IPS DF 6.9 (cell line): ENCODE measurements at regions not wholly inside any gene's neighbourhood (a gene's known extent, or its start where the extent isn't known, plus 50 kb on each side); places are given as distances from the start of the nearest gene placed in this dataset.

Experiments used
- DNase-seq: peaks from one replicate; pipeline ENCODE4 v3.0.0-alpha.2; 2013; ENCODE audit warnings: low read depth, low spot score
- H3K27ac ChIP-seq: one replicate; pipeline ENCODE4 v1.5.1; 2013; ENCODE audit warnings: low read length, control low read depth
- H3K27me3 ChIP-seq: 2 replicates; pipeline ENCODE4 v1.6.1; 2013; ENCODE audit warnings: mild to moderate bottlenecking, low read length; ENCODE audit not compliant: control insufficient read depth, insufficient read depth
- H3K36me3 ChIP-seq: 2 replicates; pipeline ENCODE4 v1.6.1; 2013; ENCODE audit warnings: low read length; ENCODE audit not compliant: control insufficient read depth, insufficient read depth
- H3K4me1 ChIP-seq: 2 replicates; pipeline ENCODE4 v1.6.1; 2013; ENCODE audit warnings: low read length; ENCODE audit not compliant: control insufficient read depth, insufficient read depth
- H3K4me3 ChIP-seq: 2 replicates; pipeline ENCODE4 v1.5.1; 2013; ENCODE audit warnings: mild to moderate bottlenecking, low read length
- H3K9me3 ChIP-seq: 2 replicates; pipeline ENCODE4 v1.6.1; 2013; ENCODE audit warnings: low read length, inconsistent platforms; ENCODE audit not compliant: control insufficient read depth, insufficient read depth
- WGBS: extraction: QIAGEN DNeasy Blood & Tissue Kit; methylation state at CpG from one replicate; pipeline ENCODE4 v1.1.7; 2013; ENCODE audit warnings: mixed read lengths, missing lambda C conversion rate; ENCODE audit not compliant: insufficient read length, insufficient coverage; 5-methylcytosine and 5-hydroxymethylcytosine counted together

DNA sequence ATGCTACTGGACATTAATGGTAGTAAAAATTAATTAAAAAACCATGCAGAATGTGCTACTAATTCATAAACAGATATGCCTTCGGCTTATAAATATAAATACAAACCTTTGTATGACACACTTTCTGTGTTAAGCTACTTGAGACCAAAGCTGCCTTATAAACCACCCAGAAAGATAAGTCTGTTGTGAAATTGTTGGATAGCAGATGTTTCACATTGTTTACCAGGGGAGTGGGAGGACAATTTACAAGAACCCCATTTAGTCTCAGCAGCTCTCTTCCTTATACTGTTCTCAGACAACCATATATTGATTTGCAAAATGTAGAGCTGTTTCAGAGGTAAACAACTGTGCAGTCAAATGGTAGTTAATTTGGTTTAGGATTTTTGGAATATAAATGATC lies 524.4 kb downstream of the PRR16 start:
- Histone ChIP-seq H3K27me3 (no peaks in the 10 kb centered on the region), H3K27ac (no peak overlapping the region), H3K4me1 (no peaks in the 10 kb centered on the region), H3K4me3 (no peak overlapping the region), H3K36me3 (no peaks in the 10 kb centered on the region), H3K9me3 (no peaks in the 10 kb centered on the region)
- DNase-seq = no peak
- WGBS = no CpG with 5 or more reads among the region's 1 CpG

DNA sequence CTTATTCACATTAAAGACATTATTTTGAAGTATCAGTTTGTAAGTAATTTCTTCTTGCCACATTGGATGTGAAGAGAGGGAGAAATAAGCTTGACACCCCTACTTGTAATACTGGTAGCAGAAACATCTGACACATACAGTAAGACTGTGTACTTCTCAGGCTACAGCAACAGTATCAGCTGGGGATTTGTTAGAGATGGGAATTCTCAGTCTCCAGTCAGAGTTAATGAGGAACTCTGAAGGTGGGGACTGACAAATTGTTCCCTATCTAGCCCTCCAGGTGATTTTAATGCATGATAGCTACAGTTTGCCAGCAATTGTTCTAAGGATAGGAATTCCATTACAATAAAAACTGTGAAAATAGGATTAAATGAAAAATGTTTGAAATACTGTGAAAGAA lies 524.8 kb downstream of the PRR16 start:
- no peaks in the 10 kb centered on the region for H3K36me3 ChIP-seq
- no peaks in the 10 kb centered on the region for H3K9me3 ChIP-seq
- no peaks in the 10 kb centered on the region for H3K27me3 ChIP-seq
- no peak for DNase-seq
- no peak overlapping the region for H3K4me3 ChIP-seq
- no peak overlapping the region for H3K27ac ChIP-seq
- H3K4me1 ChIP-seq = no peaks in the 10 kb centered on the region

DNA sequence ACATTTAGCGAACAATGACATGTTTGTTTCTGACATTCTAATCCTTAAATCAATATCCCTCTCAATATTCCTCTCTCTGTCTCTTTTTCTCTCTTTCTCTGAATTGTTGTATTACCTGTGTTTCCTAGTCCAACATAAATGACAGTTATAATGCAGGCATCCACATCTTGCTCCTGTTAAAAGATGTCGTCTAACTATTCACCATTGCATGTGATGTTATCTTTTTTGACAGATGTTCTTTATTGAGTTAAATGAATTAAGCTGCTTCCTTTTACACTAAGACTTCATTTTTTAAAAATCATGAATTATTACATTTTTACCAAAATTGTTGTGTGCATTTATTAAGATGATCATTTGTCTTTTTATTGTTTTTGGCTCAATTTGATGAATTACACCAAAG lies 527.5 kb downstream of the PRR16 start:
- Histone ChIP-seq H3K36me3 (no peaks in the 10 kb centered on the region), H3K9me3 (no peaks in the 10 kb centered on the region), H3K4me3 (no peak overlapping the region), H3K27ac (no peak overlapping the region), H3K27me3 (no peaks in the 10 kb centered on the region), H3K4me1 (no peaks in the 10 kb centered on the region)
- no peak for DNase-seq
- 100% methylated on average over 1 of the region's 2 CpGs for WGBS

DNA sequence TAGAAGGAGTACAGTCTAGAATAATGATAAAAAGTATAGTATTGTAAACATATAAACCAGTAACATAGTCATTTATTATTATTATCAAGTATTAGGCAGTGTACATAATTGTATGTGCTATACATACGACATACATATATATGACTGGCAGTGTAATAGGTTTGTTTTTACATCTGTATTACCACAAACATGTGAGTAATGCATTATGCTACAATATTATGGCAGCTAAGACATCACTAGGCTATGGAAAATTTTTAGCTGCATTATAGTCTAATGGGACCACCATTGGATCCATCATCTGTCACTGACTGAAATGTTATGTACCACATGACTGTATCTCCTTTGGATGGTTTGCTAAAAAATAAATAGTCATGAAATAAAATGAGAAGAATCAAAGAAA lies 530.0 kb downstream of the PRR16 start:
- Histone ChIP-seq H3K4me1 (no peaks in the 10 kb centered on the region), H3K27ac (no peak overlapping the region), H3K36me3 (no peaks in the 10 kb centered on the region), H3K4me3 (no peak overlapping the region), H3K27me3 (no peaks in the 10 kb centered on the region), H3K9me3 (no peaks in the 10 kb centered on the region)
- WGBS = no CpG with 5 or more reads among the region's 1 CpG
- DNase-seq = no peak

DNA sequence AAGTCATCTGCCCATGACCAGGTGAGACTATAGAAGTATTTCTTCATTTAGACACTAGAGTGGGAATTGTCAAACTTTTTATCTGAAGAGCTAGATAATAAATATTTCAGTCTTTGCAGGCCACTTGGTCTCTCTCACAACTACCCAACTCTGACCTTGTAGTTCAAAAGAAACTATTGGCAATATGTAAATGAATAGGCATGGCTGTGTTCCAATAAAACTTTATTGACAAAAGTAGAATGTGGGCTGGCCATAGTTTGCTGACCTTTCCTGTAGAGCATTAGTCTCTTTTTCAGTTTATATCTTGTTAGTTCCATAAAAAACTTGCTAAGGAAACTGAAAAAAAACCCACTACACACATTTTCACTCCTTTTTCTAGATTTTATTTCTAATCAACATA lies 535.5 kb downstream of the PRR16 start:
- Histone ChIP-seq H3K9me3 (no peaks in the 10 kb centered on the region), H3K27me3 (no peaks in the 10 kb centered on the region), H3K4me1 (no peaks in the 10 kb centered on the region), H3K27ac (no peak overlapping the region), H3K4me3 (no peak overlapping the region), H3K36me3 (no peaks in the 10 kb centered on the region)
- no peak for DNase-seq

DNA sequence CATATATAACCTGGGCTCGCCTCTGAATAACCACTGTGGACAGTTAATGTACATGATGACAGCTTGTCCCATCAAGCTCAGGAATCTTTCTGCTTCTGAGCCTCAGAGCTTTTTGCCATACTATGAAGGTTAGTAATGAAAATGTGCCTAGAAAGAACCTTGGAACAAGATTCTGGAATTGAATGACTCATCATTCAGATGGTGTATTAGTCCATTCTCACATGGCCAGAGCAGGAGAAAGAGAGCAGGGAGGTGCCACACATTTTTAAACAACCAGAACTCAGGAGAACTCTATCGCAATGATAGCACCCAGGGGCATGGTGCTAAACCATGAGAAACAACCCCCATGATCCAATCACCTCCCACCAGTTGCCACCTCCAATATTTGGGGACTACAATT lies 542.1 kb downstream of the PRR16 start:
- no peaks in the 10 kb centered on the region for H3K9me3 ChIP-seq
- no peaks in the 10 kb centered on the region for H3K36me3 ChIP-seq
- H3K27ac ChIP-seq = no peak overlapping the region
- WGBS = no CpG with 5 or more reads among the region's 2 CpGs
- H3K27me3 ChIP-seq = no peaks in the 10 kb centered on the region
- no peaks in the 10 kb centered on the region for H3K4me1 ChIP-seq
- H3K4me3 ChIP-seq = no peak overlapping the region
- no peak for DNase-seq

DNA sequence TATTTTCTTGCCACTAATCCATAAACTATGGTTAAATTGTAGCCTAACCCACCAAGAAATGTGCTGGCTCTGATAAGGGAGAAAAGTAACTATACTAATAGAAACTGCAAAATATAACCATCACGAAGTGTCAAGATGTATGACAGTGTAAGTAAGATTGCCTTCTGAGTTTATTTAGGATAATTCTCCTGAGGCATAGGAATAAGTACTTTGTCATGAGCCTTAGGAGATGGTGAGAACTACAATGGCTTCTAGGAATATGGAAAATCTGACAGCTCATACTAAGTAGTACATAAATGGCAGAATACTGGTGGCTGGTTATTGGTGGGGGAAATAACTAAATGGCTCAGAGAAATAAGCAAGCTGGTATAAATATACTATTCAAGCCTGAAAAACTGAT lies 543.9 kb downstream of the PRR16 start:
- Histone ChIP-seq H3K36me3 (no peaks in the 10 kb centered on the region), H3K27me3 (no peaks in the 10 kb centered on the region), H3K27ac (no peak overlapping the region), H3K4me1 (no peaks in the 10 kb centered on the region), H3K9me3 (no peaks in the 10 kb centered on the region), H3K4me3 (no peak overlapping the region)
- no peak for DNase-seq
- WGBS = no CpG with 5 or more reads among the region's 1 CpG

DNA sequence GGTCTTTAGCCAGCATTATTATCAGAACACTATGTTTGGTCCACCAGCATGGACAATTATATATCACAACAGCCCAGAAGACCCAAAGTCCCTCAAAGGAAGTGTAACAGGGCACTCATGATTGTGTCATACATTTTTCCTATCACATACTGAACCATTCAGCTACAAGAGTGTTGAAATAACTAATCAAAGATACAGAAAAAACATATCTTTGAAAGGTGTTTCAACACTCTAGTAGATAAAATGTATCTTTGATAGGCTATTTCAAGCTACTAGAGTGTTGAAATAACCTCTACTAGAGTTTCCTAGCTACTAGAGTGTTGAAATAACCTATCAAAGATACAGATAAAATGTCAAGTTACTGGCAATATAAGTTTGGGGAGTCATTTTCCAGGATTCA lies 545.0 kb downstream of the PRR16 start:
- H3K9me3 ChIP-seq = no peaks in the 10 kb centered on the region
- no peak overlapping the region for H3K27ac ChIP-seq
- DNase-seq = no peak
- H3K4me1 ChIP-seq = no peaks in the 10 kb centered on the region
- H3K36me3 ChIP-seq = no peaks in the 10 kb centered on the region
- H3K4me3 ChIP-seq = no peak overlapping the region
- no peaks in the 10 kb centered on the region for H3K27me3 ChIP-seq

DNA sequence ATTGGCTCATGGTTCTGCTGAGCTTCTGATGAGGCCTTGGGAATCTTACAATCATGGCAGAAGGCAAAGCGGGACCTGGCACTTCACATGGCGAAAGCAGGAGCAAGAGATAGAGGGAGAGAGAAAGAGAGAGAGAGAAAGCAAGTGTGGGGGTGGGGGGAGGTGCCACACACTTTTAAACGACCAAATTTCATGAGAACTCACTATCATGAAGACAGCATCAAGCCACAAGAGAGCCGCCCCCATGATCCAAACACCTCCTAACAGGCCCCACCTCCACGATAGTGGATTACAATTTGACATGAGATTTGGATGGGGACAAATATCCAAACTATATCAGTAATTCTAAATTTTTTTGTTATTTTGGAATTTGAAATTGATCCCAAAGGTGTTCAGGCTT lies 553.9 kb downstream of the PRR16 start:
- no peaks in the 10 kb centered on the region for H3K27me3 ChIP-seq

DNA sequence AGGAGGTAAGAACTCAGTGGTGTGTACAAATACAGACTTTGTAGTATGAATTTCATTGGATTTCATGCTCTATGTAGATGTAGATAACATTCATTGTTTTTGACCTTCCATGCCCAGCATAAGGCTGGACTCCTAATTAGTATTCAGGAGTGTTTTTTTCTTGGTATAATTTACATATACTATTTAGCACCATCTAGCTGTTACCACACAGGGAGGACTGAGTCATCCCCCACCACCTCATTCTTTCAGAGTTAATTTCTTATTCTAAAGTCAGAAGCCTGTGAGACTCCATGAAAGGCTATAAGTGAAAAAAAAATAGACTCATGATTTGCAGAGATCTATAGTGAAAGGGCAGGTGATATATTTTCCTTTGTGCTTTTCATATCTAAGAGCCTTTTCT lies 555.0 kb downstream of the PRR16 start:
- no peaks in the 10 kb centered on the region for H3K4me1 ChIP-seq
- no peaks in the 10 kb centered on the region for H3K36me3 ChIP-seq
- no peaks in the 10 kb centered on the region for H3K9me3 ChIP-seq
- no peak overlapping the region for H3K4me3 ChIP-seq
- DNase-seq = no peak
- no peak overlapping the region for H3K27ac ChIP-seq
- no peaks in the 10 kb centered on the region for H3K27me3 ChIP-seq

More for the DNA sequence above, 553.9 kb downstream of the PRR16 start:
- no peaks in the 10 kb centered on the region for H3K9me3 ChIP-seq
- H3K4me1 ChIP-seq = no peaks in the 10 kb centered on the region
- no CpG with 5 or more reads among the region's 5 CpGs for WGBS
- DNase-seq = no peak
- no peak overlapping the region for H3K27ac ChIP-seq
- no peak overlapping the region for H3K4me3 ChIP-seq
- H3K36me3 ChIP-seq = no peaks in the 10 kb centered on the region

DNA sequence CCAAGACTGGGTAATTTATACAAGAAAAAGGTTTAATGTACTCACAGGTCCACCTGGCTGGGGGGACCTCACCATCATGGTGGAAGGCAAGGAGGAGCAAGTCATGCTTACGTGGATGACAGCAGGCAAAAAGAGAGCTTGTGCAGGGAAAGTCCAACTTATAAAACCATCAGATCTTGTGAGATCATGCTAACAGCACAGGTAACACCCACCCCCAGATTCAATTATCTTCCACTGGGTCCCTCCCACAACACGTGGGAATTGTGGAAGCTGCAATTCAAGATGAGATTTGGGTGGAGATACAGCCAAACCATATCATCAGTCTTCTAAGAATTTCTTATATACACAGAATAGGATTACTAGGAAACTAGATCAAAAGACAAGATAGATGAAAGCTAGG lies 555.6 kb downstream of the PRR16 start:
- H3K9me3 ChIP-seq = no peaks in the 10 kb centered on the region
- no peaks in the 10 kb centered on the region for H3K36me3 ChIP-seq
- no peak overlapping the region for H3K27ac ChIP-seq
- DNase-seq = no peak
- WGBS = no CpG with 5 or more reads among the region's 2 CpGs
- H3K4me3 ChIP-seq = no peak overlapping the region
- no peaks in the 10 kb centered on the region for H3K4me1 ChIP-seq
- H3K27me3 ChIP-seq = no peaks in the 10 kb centered on the region

DNA sequence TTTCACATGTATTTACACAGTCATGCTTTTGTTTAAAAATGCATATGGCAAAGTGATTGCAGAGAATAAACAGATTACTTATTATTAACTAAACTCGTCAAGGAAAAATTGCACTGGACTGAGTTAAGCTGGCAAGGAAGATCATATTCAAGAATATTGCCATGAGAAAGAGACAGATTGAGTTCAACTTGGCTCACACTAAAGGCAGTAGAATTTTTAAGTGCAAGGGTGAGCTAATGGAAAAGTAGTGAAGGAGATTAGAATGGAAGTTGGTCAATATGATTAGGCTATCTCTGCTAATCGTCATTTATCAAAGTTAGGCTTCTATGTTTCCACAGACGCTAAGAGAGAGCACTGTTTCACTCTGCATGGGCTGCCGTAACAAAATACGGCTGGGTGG lies 557.6 kb downstream of the PRR16 start:
- H3K27me3 ChIP-seq = no peaks in the 10 kb centered on the region

More for the DNA sequence above, 557.6 kb downstream of the PRR16 start:
- no peaks in the 10 kb centered on the region for H3K4me1 ChIP-seq
- H3K27ac ChIP-seq = no peak overlapping the region
- no peak for DNase-seq
- no peak overlapping the region for H3K4me3 ChIP-seq
- WGBS = no CpG with 5 or more reads among the region's 5 CpGs
- no peaks in the 10 kb centered on the region for H3K9me3 ChIP-seq
- no peaks in the 10 kb centered on the region for H3K36me3 ChIP-seq
